HepG2 (cell line): ENCODE measurements at regions not wholly inside any gene's neighbourhood (a gene's known extent, or its start where the extent isn't known, plus 50 kb on each side); places are given as distances from the start of the nearest gene placed in this dataset.

ENCODE experiments used
- ATM ChIP-seq: fragments of 450-650 bp; IDR thresholded peaks from 2 replicates; pipeline ENCODE4 v1.7.1; 2017; ENCODE audit warnings: mild to moderate bottlenecking, borderline replicate concordance
- DNMT1 ChIP-seq: sonication (generic); formaldehyde crosslinking; IDR thresholded peaks from 2 replicates; pipeline ENCODE4 v1.5.1; 2020; ENCODE audit warnings: mild to moderate bottlenecking, missing genetic modification reagents
- HDAC2 ChIP-seq: sonication (generic); formaldehyde crosslinking; IDR thresholded peaks from 2 replicates; pipeline ENCODE4 v1.4.0; 2020; ENCODE audit warnings: missing genetic modification reagents
- HES4 ChIP-seq: sonication (generic); formaldehyde crosslinking; IDR thresholded peaks from 2 replicates; pipeline ENCODE4 v1.9.0; 2021; ENCODE audit warnings: mild to moderate bottlenecking, missing genetic modification reagents, borderline replicate concordance
- HOXA3 ChIP-seq: sonication (generic); formaldehyde crosslinking; IDR thresholded peaks from 2 replicates; pipeline ENCODE4 v1.5.0; 2020; ENCODE audit warnings: missing genetic modification reagents
- HOXA9 ChIP-seq: sonication (generic); formaldehyde crosslinking; IDR thresholded peaks from 2 replicates; pipeline ENCODE4 v1.8.1; 2022; ENCODE audit warnings: missing genetic modification reagents, mild to moderate bottlenecking, moderate library complexity, borderline replicate concordance
- LCORL ChIP-seq, 2 experiments: fragments of 450-650 bp in 1 of 2; sonication (generic) in 1 of 2; formaldehyde crosslinking in 1 of 2; IDR thresholded peaks; 2 replicates each; pipeline versions ENCODE4 v1.5.0 to v1.6.1; 2017 to 2020; ENCODE audit warnings: antibody characterized with exemption in 1 of 2, missing genetic modification reagents in 1 of 2
- MAFK ChIP-seq, 2 experiments: IDR thresholded peaks in 1 of 2; conservative IDR thresholded peaks in 1 of 2; 2 replicates each; pipeline ENCODE4 v1.6.1; 2011; ENCODE audit warnings: improper control_type of control experiment in 2 of 2, low read length in 2 of 2
- MTF1 ChIP-seq: sonication (generic); formaldehyde crosslinking; IDR thresholded peaks from 2 replicates; pipeline ENCODE4 v1.5.0; 2020; ENCODE audit warnings: missing genetic modification reagents
- MXD3 ChIP-seq: IDR thresholded peaks from 2 replicates; pipeline ENCODE4 v1.6.1; 2016; ENCODE audit warnings: mild to moderate bottlenecking, missing biosample characterization, missing genetic modification reagents
- NCOA1 ChIP-seq: sonication (generic); formaldehyde crosslinking; IDR thresholded peaks from 2 replicates; pipeline ENCODE4 v1.9.0; 2021; ENCODE audit warnings: missing genetic modification reagents
- NFRKB ChIP-seq: fragments of 450-650 bp; IDR thresholded peaks from 2 replicates; pipeline ENCODE4 v1.6.1; 2017
- NPAS2 ChIP-seq: sonication (generic); formaldehyde crosslinking; IDR thresholded peaks from 2 replicates; pipeline ENCODE4 v1.8.0; 2022; ENCODE audit warnings: mild to moderate bottlenecking, missing genetic modification reagents, borderline replicate concordance
- PRMT3 ChIP-seq: sonication (generic); formaldehyde crosslinking; IDR thresholded peaks from 2 replicates; pipeline ENCODE4 v1.8.1; 2022; ENCODE audit warnings: low read depth, mild to moderate bottlenecking, moderate library complexity, missing genetic modification reagents, borderline replicate concordance
- RARA ChIP-seq: IDR thresholded peaks from 2 replicates; pipeline ENCODE4 v1.6.1; 2016; ENCODE audit warnings: missing genetic modification reagents, missing compliant biosample characterization
- SKI ChIP-seq: fragments of 450-650 bp; IDR thresholded peaks from one replicate; pipeline ENCODE4 v1.6.1; 2018; ENCODE audit warnings: mild to moderate bottlenecking; ENCODE audit not compliant: partially characterized antibody
- SMARCE1 ChIP-seq: fragments of 450-650 bp; IDR thresholded peaks from 2 replicates; pipeline ENCODE4 v1.6.1; 2017; ENCODE audit warnings: borderline replicate concordance
- TBP ChIP-seq: sonication (generic); formaldehyde crosslinking; IDR thresholded peaks from 2 replicates; pipeline ENCODE4 v1.5.0; 2020; ENCODE audit warnings: missing genetic modification reagents
- TFDP1 ChIP-seq: IDR thresholded peaks from 2 replicates; pipeline ENCODE4 v1.6.1; 2016; ENCODE audit warnings: missing compliant biosample characterization, missing genetic modification reagents, borderline replicate concordance
- ZBTB21 ChIP-seq: sonication (generic); formaldehyde crosslinking; IDR thresholded peaks from 2 replicates; pipeline ENCODE4 v1.4.0; 2020; ENCODE audit warnings: missing genetic modification reagents
- ZNF24 ChIP-seq: fragments of 450-650 bp; IDR thresholded peaks from 2 replicates; pipeline ENCODE4 v1.6.1; 2017; ENCODE audit warnings: antibody characterized with exemption, mild to moderate bottlenecking
- ZNF275 ChIP-seq: sonication (generic); formaldehyde crosslinking; IDR thresholded peaks from 2 replicates; pipeline ENCODE4 v1.8.0; 2022; ENCODE audit warnings: missing genetic modification reagents, mild to moderate bottlenecking, inconsistent platforms, borderline replicate concordance
- ZNF430 ChIP-seq: sonication (generic); formaldehyde crosslinking; IDR thresholded peaks from 2 replicates; pipeline ENCODE4 v1.9.0; 2021; ENCODE audit warnings: mild to moderate bottlenecking, missing genetic modification reagents
- ZNF800 ChIP-seq: sonication (generic); formaldehyde crosslinking; IDR thresholded peaks from 2 replicates; pipeline ENCODE4 v1.4.0; 2020; ENCODE audit warnings: missing genetic modification reagents
- TF ChIP-seq, protein P1 (sequence below): sonication (generic); formaldehyde crosslinking; IDR thresholded peaks from 2 replicates; pipeline ENCODE4 v1.5.0; 2020; ENCODE audit warnings: mild to moderate bottlenecking, missing genetic modification reagents, borderline replicate concordance

DNA sequence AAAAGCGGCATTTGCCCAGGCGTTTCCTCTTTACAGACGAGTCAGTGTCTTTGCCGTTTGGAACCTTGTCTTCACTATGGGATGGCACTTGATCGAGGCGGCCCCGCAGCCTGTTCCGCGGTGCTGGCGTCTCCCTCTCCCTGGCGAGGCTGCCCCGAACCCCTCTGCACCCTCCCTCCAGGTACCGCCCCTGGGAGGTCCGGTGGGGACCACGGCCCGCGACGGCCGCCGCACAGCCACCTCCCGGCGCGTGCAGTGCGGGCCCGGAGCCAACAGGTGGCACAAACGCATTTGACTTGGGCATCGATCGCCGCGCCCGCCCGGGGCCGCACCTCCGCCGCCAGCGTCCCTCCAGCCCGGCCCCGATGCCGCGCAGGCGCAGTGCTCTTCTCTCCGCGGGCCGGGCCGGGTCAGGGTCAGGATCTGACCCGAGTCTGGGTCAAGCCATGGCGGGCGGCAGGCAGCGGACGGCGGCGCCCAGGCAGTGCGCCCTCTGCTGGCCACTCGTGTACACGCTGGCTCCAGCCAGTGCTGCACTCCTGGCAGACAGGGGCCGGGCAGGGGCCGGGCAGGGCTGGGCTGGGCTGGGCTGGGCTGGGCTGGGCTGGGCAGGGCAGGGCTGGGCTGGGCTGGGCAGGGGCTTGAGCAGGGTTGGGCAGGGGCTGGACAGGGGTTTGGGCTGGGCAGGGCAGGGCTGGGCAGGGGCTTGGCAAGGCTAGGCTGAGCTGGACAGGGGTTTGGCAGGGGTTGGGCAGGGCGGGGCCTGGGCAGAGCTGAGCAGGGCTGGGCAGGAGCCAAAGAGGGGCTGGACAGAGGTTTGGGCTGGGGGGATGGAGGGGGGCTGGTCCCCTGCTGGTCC is 155.8 kb upstream of the IRX4 start (continued):
- TF ChIP-seq HOXA9 (CRISPR knock-in tag) (no peak), RARA (CRISPR knock-in tag) (peak; percentile 68), ZNF430 (no peak), SMARCE1 (no peak), MTF1 (CRISPR knock-in tag) (no peak), DNMT1 (CRISPR knock-in tag) (0 out of 2 replicates have a peak, but pooled peaks have one; percentile 66), TFDP1 (CRISPR knock-in tag) (no peak; the same call in 1 of the 2 replicates), HDAC2 (no peak), PRMT3 (CRISPR knock-in tag) (no peak), ATM (no peak), TBP (CRISPR knock-in tag) (no peak), HOXA3 (CRISPR knock-in tag) (peak; percentile 55), ZBTB21 (no peak), HES4 (no peak), ZNF275 (CRISPR knock-in tag) (no peak), NPAS2 (CRISPR knock-in tag) (no peak), SKI (peak; percentile 79), ZNF24 (no peak), ZNF800 (no peak), LCORL (IDR thresholded peaks at IDR 0.05) (no peak), LCORL (CRISPR knock-in tag; IDR thresholded peaks at IDR 0.05) (no peak), NCOA1 (CRISPR knock-in tag) (no peak), MXD3 (CRISPR knock-in tag) (no peak), MAFK (conservative IDR thresholded peaks at IDR 0.05 in 1 of 2, IDR thresholded peaks at IDR 0.05 in 1 of 2; ENCODE audit: low read length in 2 of 2) (no peak), NFRKB (no peak)
- TF ChIP-seq, protein P1, sequence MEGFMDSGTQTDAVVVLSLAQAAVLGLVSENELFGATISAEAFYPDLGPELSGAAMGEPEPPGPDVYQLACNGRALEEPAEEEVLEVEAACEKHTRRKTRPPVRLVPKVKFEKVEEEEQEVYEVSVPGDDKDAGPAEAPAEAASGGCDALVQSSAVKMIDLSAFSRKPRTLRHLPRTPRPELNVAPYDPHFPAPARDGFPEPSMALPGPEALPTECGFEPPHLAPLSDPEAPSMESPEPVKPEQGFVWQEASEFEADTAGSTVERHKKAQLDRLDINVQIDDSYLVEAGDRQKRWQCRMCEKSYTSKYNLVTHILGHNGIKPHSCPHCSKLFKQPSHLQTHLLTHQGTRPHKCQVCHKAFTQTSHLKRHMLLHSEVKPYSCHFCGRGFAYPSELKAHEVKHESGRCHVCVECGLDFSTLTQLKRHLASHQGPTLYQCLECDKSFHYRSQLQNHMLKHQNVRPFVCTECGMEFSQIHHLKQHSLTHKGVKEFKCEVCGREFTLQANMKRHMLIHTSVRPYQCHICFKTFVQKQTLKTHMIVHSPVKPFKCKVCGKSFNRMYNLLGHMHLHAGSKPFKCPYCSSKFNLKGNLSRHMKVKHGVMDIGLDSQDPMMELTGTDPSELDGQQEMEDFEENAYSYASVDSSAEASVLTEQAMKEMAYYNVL (CRISPR knock-in tag), result no peak
